Stomach (tissue), 8 donors: ENCODE measurements at regions not wholly inside any gene's neighbourhood (a gene's known extent, or its start where the extent isn't known, plus 50 kb on each side); places are given as distances from the start of the nearest gene placed in this dataset.

ENCODE experiments used
- DNase-seq, 2 donors: peaks; one replicate each; pipeline versions ENCODE4 v3.0.0 to v3.0.0-alpha.2; 2013 to 2019
- H3K27ac ChIP-seq, 5 donors: fragments of 200-600 bp in 4 of 5; sonication (generic) in 4 of 5; one replicate each; pipeline ENCODE4 v1.5.1; 2013 to 2019; ENCODE audit warnings: mild to moderate bottlenecking in 1 of 5, moderate library complexity in 1 of 5
- H3K27me3 ChIP-seq, 3 donors: fragments of 200-600 bp; sonication (generic); one replicate each; pipeline ENCODE4 v1.5.1; 2017 to 2019; ENCODE audit warnings: mixed run types in 1 of 3
- H3K36me3 ChIP-seq, 4 donors: fragments of 200-600 bp; sonication (generic); 1 replicate in 3 of 4; 2 replicates in 1 of 4; pipeline ENCODE4 v1.5.1; 2016 to 2019
- H3K4me1 ChIP-seq, 4 donors: fragments of 200-600 bp; sonication (generic); one replicate each; pipeline ENCODE4 v1.5.1; 2016 to 2019
- H3K4me3 ChIP-seq, 4 donors: fragments of 200-600 bp; sonication (generic) in 3 of 4; one replicate each; pipeline ENCODE4 v1.5.1; 2016 to 2019; ENCODE audit warnings: mild to moderate bottlenecking in 1 of 4
- H3K9me3 ChIP-seq, 4 donors: fragments of 200-600 bp; sonication (generic); one replicate each; pipeline ENCODE4 v1.5.1; 2016 to 2019
- EP300 ChIP-seq: sonication (generic); formaldehyde crosslinking; IDR thresholded peaks from one replicate; pipeline ENCODE4 v1.6.1; 2017; ENCODE audit warnings: antibody characterized with exemption
- POLR2A ChIP-seq, 4 donors: fragments of 450-650 bp; IDR thresholded peaks; one replicate each; pipeline ENCODE4 v1.6.1; 2016; ENCODE audit warnings: antibody characterized with exemption in 4 of 4, control low read depth in 2 of 4, mild to moderate bottlenecking in 1 of 4, moderate library complexity in 1 of 4
- POLR2AphosphoS5 ChIP-seq, 3 donors: sonication (generic); formaldehyde crosslinking; IDR thresholded peaks; one replicate each; pipeline ENCODE4 v1.6.1; 2016; ENCODE audit warnings: antibody characterized with exemption in 3 of 3
- WGBS, 5 donors: extraction: QIAGEN DNeasy Blood & Tissue Kit in 3 of 5; methylation state at CpG; one replicate each; pipeline versions ENCODE4 v1.1.5 to v1.1.7; 2013 to 2018; 5-methylcytosine and 5-hydroxymethylcytosine counted together
- intact Hi-C: fragments of 100-400 bp; cut with DNase I; formaldehyde crosslinking; loops from one replicate; pipeline ENCODE4 v1.15.1; 2023; ENCODE audit warnings: low total_unique reads
- TF ChIP-seq, protein P1 (sequence below), 7 experiments: fragments of 450-650 bp in 4 of 7; fragments of 200-600 bp in 3 of 7; sonication (generic) in 3 of 7; IDR thresholded peaks; one replicate each; pipeline ENCODE4 v1.5.1; 2016 to 2019; ENCODE audit warnings: antibody characterized with exemption in 7 of 7, control low read depth in 2 of 7, mild to moderate bottlenecking in 1 of 7
- donor health status: healthy with polysubstance abuse.
- donor health status: Bipolar disorder and iron deficiency.
- donor health status: healthy.

DNA sequence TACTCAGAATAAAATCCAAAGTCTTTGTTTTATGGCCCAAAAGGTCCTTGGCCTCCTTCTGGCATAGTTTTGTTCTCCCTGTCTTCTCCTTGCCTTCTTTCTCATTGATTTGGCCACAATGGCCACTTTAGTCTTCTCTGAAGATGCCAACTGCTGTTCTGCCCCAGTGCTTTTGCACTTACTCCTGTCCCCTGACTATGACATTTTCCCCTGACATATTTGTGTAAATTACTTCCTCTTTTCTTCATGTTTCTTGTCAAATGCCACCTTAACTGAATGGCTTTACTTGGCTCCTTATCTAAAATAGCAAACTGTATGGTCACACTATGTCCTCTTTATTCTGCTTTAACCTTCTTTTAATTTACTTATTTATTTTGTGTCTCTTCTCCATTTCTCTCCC is 484.7 kb upstream of the ARRDC3 start:
- H3K4me3 ChIP-seq = no peak overlapping the region
- TF ChIP-seq, protein P1, sequence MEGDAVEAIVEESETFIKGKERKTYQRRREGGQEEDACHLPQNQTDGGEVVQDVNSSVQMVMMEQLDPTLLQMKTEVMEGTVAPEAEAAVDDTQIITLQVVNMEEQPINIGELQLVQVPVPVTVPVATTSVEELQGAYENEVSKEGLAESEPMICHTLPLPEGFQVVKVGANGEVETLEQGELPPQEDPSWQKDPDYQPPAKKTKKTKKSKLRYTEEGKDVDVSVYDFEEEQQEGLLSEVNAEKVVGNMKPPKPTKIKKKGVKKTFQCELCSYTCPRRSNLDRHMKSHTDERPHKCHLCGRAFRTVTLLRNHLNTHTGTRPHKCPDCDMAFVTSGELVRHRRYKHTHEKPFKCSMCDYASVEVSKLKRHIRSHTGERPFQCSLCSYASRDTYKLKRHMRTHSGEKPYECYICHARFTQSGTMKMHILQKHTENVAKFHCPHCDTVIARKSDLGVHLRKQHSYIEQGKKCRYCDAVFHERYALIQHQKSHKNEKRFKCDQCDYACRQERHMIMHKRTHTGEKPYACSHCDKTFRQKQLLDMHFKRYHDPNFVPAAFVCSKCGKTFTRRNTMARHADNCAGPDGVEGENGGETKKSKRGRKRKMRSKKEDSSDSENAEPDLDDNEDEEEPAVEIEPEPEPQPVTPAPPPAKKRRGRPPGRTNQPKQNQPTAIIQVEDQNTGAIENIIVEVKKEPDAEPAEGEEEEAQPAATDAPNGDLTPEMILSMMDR (IDR thresholded peaks at IDR 0.05) = no peak
- TF ChIP-seq POLR2A (IDR thresholded peaks at IDR 0.05) (no peak), EP300 (no peak), POLR2AphosphoS5 (IDR thresholded peaks at IDR 0.05) (no peak)
- H3K36me3 ChIP-seq = no peaks in the 10 kb centered on the region
- no peaks in the 10 kb centered on the region for H3K9me3 ChIP-seq
- DNase-seq = no peak
- H3K27me3 ChIP-seq = no peaks in the 10 kb centered on the region
- no peaks in the 10 kb centered on the region for H3K4me1 ChIP-seq
- intact Hi-C loops = no loop called here
- no peak overlapping the region for H3K27ac ChIP-seq

DNA sequence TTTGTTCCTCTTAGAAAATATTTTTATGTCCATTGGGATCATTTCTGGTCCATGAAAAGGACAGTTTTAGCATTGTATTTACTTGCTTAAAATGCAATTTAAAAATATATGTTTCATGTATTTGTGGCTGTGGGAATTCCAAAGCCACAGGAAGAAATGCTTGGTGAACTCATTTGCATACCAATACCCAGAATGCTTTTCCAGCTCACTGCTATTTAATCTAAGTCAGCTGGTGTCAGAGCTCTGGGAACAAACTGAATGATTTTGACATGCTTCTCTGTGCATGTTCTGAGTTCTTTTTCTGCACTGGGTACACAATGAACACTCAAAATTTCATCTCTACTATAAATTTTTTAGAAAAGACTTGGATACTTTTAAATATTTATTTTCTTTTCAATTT is 482.8 kb upstream of the ARRDC3 start:
- no peak for DNase-seq
- TF ChIP-seq POLR2A (IDR thresholded peaks at IDR 0.05) (no peak), POLR2AphosphoS5 (IDR thresholded peaks at IDR 0.05) (no peak), EP300 (no peak)
- TF ChIP-seq, protein P1 (IDR thresholded peaks at IDR 0.05) = no peak
- Histone ChIP-seq H3K27ac (no peak overlapping the region), H3K4me3 (no peak overlapping the region), H3K36me3 (no peaks in the 10 kb centered on the region), H3K27me3 (no peaks in the 10 kb centered on the region), H3K4me1 (no peaks in the 10 kb centered on the region), H3K9me3 (no peaks in the 10 kb centered on the region)
- intact Hi-C loops = no loop called here

DNA sequence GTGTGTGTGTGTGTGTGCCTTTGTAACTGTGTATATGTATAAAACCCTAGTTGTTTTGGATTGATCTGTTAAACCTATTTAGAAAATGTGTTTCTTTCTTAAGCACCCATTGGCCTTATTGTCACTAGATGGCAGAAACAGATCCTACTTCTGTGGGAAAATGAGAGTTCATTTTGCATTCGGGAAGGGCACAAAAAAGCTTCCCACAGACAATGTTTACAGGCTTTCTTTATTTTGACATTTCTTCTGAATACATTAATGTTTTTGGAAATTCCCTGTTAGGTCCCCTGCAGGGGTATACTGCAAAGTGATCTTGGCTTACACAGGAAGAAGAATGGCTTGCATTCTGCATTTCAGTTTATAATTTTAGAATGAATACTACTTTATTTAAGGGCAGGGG is 481.8 kb upstream of the ARRDC3 start:
- TF ChIP-seq POLR2AphosphoS5 (IDR thresholded peaks at IDR 0.05) (no peak), POLR2A (IDR thresholded peaks at IDR 0.05) (no peak), EP300 (no peak)
- TF ChIP-seq, protein P1 (IDR thresholded peaks at IDR 0.05) = no peak
- no peaks in the 10 kb centered on the region for H3K36me3 ChIP-seq
- no peak overlapping the region for H3K4me3 ChIP-seq
- no peak overlapping the region for H3K27ac ChIP-seq
- WGBS, 5 donors = 21 to 40% (median 33%) methylated on average over 1 of the region's 1 CpG
- no peaks in the 10 kb centered on the region for H3K9me3 ChIP-seq
- H3K4me1 ChIP-seq = no peaks in the 10 kb centered on the region
- H3K27me3 ChIP-seq = no peaks in the 10 kb centered on the region
- DNase-seq = peak in 1 of 2 donors; percentile 6
- intact Hi-C loops = no loop called here

DNA sequence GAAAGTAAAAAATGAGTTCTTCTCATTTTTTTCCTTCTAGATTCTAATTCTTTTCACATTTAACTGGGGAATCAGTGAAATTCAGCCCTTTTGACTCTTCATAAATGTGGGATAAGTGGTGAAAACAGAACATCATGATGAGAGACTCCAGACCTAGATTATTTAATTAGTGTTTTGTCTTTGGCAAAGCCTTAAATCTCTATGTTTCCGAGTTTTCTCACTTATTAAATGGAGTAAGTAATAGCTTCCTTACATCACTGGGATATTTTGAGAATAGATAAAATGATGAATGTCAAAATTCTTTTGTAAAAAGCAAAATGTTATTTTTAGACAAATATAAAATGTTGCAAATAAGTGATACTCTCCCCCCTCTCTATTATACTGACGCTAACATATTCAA is 468.6 kb upstream of the ARRDC3 start:
- Histone ChIP-seq H3K27me3 (no peaks in the 10 kb centered on the region), H3K4me1 (no peaks in the 10 kb centered on the region), H3K9me3 (no peaks in the 10 kb centered on the region), H3K4me3 (no peak overlapping the region), H3K36me3 (no peaks in the 10 kb centered on the region), H3K27ac (no peak overlapping the region)
- DNase-seq = no peak
- intact Hi-C loops = no loop called here
- TF ChIP-seq, protein P1 (IDR thresholded peaks at IDR 0.05) = no peak
- TF ChIP-seq EP300 = no peak
- no peak for TF ChIP-seq POLR2AphosphoS5 (IDR thresholded peaks at IDR 0.05)
- no peak for TF ChIP-seq POLR2A (IDR thresholded peaks at IDR 0.05)
- WGBS, 5 donors = 64 to 84% (median 84%) methylated on average over 2 of the region's 2 CpGs

DNA sequence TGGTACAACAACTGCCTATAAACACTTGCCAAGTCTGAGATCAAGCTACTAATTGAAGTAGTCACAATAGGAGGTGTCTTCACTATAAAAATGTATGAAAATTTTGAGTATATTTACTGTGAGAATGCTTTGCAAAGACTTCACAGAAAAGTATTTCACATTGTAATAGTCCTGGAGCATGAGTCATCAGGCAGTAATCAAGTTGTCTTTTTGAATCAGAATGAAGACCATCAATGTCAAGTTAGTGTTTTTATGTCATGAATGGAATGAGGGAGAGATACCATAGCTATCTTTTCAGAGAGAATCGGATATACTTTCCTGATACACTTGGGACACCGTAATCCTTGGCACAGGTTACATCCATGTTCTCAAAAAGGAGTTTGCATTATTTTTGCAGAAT is 466.9 kb upstream of the ARRDC3 start:
- no peaks in the 10 kb centered on the region for H3K36me3 ChIP-seq
- H3K9me3 ChIP-seq = no peaks in the 10 kb centered on the region
- no peak overlapping the region for H3K4me3 ChIP-seq
- DNase-seq = no peak
- H3K27me3 ChIP-seq = no peaks in the 10 kb centered on the region
- no peaks in the 10 kb centered on the region for H3K4me1 ChIP-seq
- intact Hi-C loops = no loop called here
- no peak overlapping the region for H3K27ac ChIP-seq
- TF ChIP-seq, protein P1 (IDR thresholded peaks at IDR 0.05) = no peak
- no peak for TF ChIP-seq POLR2A (IDR thresholded peaks at IDR 0.05)
- TF ChIP-seq EP300 = no peak
- no peak for TF ChIP-seq POLR2AphosphoS5 (IDR thresholded peaks at IDR 0.05)
- WGBS, 5 donors = 71 to 89% (median 85%) methylated on average over 2 of the region's 2 CpGs
